ENCODE measurements at regions not wholly inside any gene's neighbourhood (a gene's known extent, or its start where the extent isn't known, plus 50 kb on each side); places are given as distances from the start of the nearest gene placed in this dataset.

- no peaks in the 10 kb centered on the region for H3K9me2 ChIP-seq (ENCODE audit: insufficient read depth, low read length)
- H3K79me2 ChIP-seq (replicated peaks; ENCODE audit: insufficient read depth, low read length): no peaks in the 10 kb centered on the region
- no peaks in the 10 kb centered on the region for H3K36me3 ChIP-seq (ENCODE audit: insufficient read depth, low read length)
- TF ChIP-seq REST (IDR thresholded peaks at IDR 0.05; ENCODE audit: borderline replicate concordance) (no peak), MXI1 (conservative IDR thresholded peaks at IDR 0.05; ENCODE audit: poor library complexity, severe bottlenecking) (no peak), TAF1 (IDR thresholded peaks at IDR 0.05; ENCODE audit: low read depth) (no peak), EP300 (conservative IDR thresholded peaks at IDR 0.05; ENCODE audit: poor library complexity, severe bottlenecking) (no peak), CTCF (IDR thresholded peaks at IDR 0.05; ENCODE audit: poor library complexity, severe bottlenecking) (no peak), SMC3 (conservative IDR thresholded peaks at IDR 0.05; ENCODE audit: poor library complexity) (no peak), RAD21 (conservative IDR thresholded peaks at IDR 0.05) (no peak), EZH2 (IDR thresholded peaks at IDR 0.05; ENCODE audit: borderline replicate concordance, insufficient read depth, low read length, poor library complexity, severe bottlenecking) (no peak), POLR2AphosphoS5 (IDR thresholded peaks at IDR 0.05) (no peak)
- no peak overlapping the region for H3K9ac ChIP-seq (ENCODE audit: low read length)
- H4K20me1 ChIP-seq (ENCODE audit: insufficient read depth): no peaks in the 10 kb centered on the region
- no peak overlapping the region for H3K27ac ChIP-seq (ENCODE audit: low read length)
- H2AFZ ChIP-seq (ENCODE audit: low read depth, low read length): no peak overlapping the region
- H3K4me3 ChIP-seq (ENCODE audit: low read length): no peak overlapping the region
- H3K9me3 ChIP-seq (ENCODE audit: low read length): peaks cover 2% of the 10 kb centered on the region
- H3F3A ChIP-seq (ENCODE audit: insufficient read depth, low read length, poor library complexity, severe bottlenecking): no peaks in the 10 kb centered on the region
- H3K27me3 ChIP-seq (ENCODE audit: insufficient read depth, low read depth, low read length): no peaks in the 10 kb centered on the region
- H3K4me2 ChIP-seq (ENCODE audit: low read length): no peak overlapping the region
Measured at GRCh38 chr12:124195567-124195942, 99.3 kb upstream of the RFLNA start.

GRCh38 chr12:124196236-124196635 lies 98.7 kb upstream of the RFLNA start:
- H3K9me3 ChIP-seq (ENCODE audit: low read length): peaks cover 2% of the 10 kb centered on the region
- H3K4me2 ChIP-seq (ENCODE audit: low read length): no peak overlapping the region
- H3K9me2 ChIP-seq (ENCODE audit: insufficient read depth, low read length): no peaks in the 10 kb centered on the region
- H3K27me3 ChIP-seq (ENCODE audit: insufficient read depth, low read depth, low read length): no peaks in the 10 kb centered on the region
- no peaks in the 10 kb centered on the region for H4K20me1 ChIP-seq (ENCODE audit: insufficient read depth)
- no peaks in the 10 kb centered on the region for H3F3A ChIP-seq (ENCODE audit: insufficient read depth, low read length, poor library complexity, severe bottlenecking)
- H3K4me3 ChIP-seq (ENCODE audit: low read length): no peak overlapping the region
- H3K36me3 ChIP-seq (ENCODE audit: insufficient read depth, low read length): no peaks in the 10 kb centered on the region
- TF ChIP-seq REST (IDR thresholded peaks at IDR 0.05; ENCODE audit: borderline replicate concordance) (no peak), CTCF (IDR thresholded peaks at IDR 0.05; ENCODE audit: poor library complexity, severe bottlenecking) (no peak), EP300 (conservative IDR thresholded peaks at IDR 0.05; ENCODE audit: poor library complexity, severe bottlenecking) (no peak), RAD21 (conservative IDR thresholded peaks at IDR 0.05) (no peak), SMC3 (conservative IDR thresholded peaks at IDR 0.05; ENCODE audit: poor library complexity) (no peak), POLR2AphosphoS5 (IDR thresholded peaks at IDR 0.05) (no peak), EZH2 (IDR thresholded peaks at IDR 0.05; ENCODE audit: borderline replicate concordance, insufficient read depth, low read length, poor library complexity, severe bottlenecking) (no peak), MXI1 (conservative IDR thresholded peaks at IDR 0.05; ENCODE audit: poor library complexity, severe bottlenecking) (no peak), TAF1 (IDR thresholded peaks at IDR 0.05; ENCODE audit: low read depth) (no peak)
- no peaks in the 10 kb centered on the region for H3K79me2 ChIP-seq (replicated peaks; ENCODE audit: insufficient read depth, low read length)
- H2AFZ ChIP-seq (ENCODE audit: low read depth, low read length): no peak overlapping the region
- H3K9ac ChIP-seq (ENCODE audit: low read length): no peak overlapping the region
- no peak overlapping the region for H3K27ac ChIP-seq (ENCODE audit: low read length)

All from neural cell (in vitro differentiated cells).